ENCODE measurements at regions not wholly inside any gene's neighbourhood (a gene's known extent, or its start where the extent isn't known, plus 50 kb on each side); places are given as distances from the start of the nearest gene placed in this dataset.

DNA sequence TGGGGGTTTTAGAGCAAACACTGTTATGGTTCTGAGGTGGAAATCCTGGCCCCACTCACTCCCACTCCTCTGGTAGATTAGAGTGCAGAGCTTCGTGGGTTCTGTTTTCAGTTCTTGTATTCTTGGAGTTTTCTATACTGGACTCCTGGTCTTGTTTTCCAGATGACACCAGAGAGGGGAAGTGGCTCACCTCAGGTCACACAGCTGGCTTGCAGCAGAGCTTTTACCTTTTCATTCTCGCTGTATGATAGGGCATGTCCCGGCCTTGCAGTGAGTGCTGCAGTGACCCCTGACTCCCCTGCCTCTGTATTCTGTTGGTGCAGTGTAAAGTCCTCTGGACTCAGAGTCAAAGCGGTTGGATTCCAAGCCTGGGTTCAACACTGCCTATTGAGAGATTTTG lies 148.9 kb upstream of the MEX3C start:
- no peak overlapping the region for H2AFZ ChIP-seq (ENCODE audit: low read length)
- WGBS, 2 experiments (ENCODE audit: extremely low coverage in 1 of 2, insufficient coverage in 1 of 2, insufficient read length in 1 of 2, insufficient replicate concordance in 2 of 2, low coverage in 1 of 2, low lambda C conversion rate in 2 of 2, missing lambda C conversion rate in 1 of 2), result 90% methylated on average over 4 of the region's 4 CpGs; no CpG with 5 or more reads in 1 of the 2 experiments
- no peak for TF ChIP-seq HDAC6 (IDR thresholded peaks at IDR 0.05; ENCODE audit: low read depth, low read length)
- no peak for TF ChIP-seq SP1 (IDR thresholded peaks at IDR 0.05; ENCODE audit: low read depth, low read length)
- no peak for TF ChIP-seq YY1 (IDR thresholded peaks at IDR 0.05; ENCODE audit: low read depth, low read length)
- no peak for TF ChIP-seq KDM4A (IDR thresholded peaks at IDR 0.05; ENCODE audit: low read depth, low read length, severe bottlenecking)
- TF ChIP-seq SIRT6 (IDR thresholded peaks at IDR 0.05; ENCODE audit: low read length), result no peak

More for the DNA sequence above, 148.9 kb upstream of the MEX3C start:
- Histone ChIP-seq H4K8ac (ENCODE audit: extremely low read depth, insufficient read depth, low read length) (no peak overlapping the region), H3K79me2 (ENCODE audit: control insufficient read depth in 1 of 2, insufficient read depth in 2 of 2, low read length in 2 of 2) (no peaks in the 10 kb centered on the region), H3K18ac (ENCODE audit: extremely low read depth, low read length) (no peak overlapping the region), H4K91ac (replicated peaks; ENCODE audit: insufficient read length, low read length) (no peak overlapping the region), H2BK20ac (ENCODE audit: low read length) (no peak overlapping the region), H2AK5ac (ENCODE audit: low read depth, low read length) (no peak overlapping the region), H3K4me2 (ENCODE audit: insufficient read depth in 1 of 2, low read depth in 2 of 2, low read length in 2 of 2) (no peak overlapping the region), H4K5ac (ENCODE audit: insufficient read length, low read depth, low read length) (no peak overlapping the region), H3K27ac (ENCODE audit: low read depth, low read length) (no peak overlapping the region), H3K36me3 (ENCODE audit: control insufficient read depth in 2 of 4, insufficient read depth in 4 of 4, low read length in 3 of 4) (no peaks in the 10 kb centered on the region), H3K23ac (ENCODE audit: insufficient read length) (no peak overlapping the region), H3K23me2 (ENCODE audit: low read depth, low read length) (no peaks in the 10 kb centered on the region), H3K4ac (replicated peaks; ENCODE audit: insufficient read length, low read depth, low read length) (no peak overlapping the region), H3K79me1 (ENCODE audit: low read depth, low read length) (no peaks in the 10 kb centered on the region), H2BK12ac (ENCODE audit: low read depth, low read length) (no peak overlapping the region), H2BK15ac (ENCODE audit: low read length) (no peak overlapping the region), H3K56ac (replicated peaks; ENCODE audit: insufficient read length, low read depth, low read length) (no peak overlapping the region), H4K20me1 (replicated peaks in 1 of 2; ENCODE audit: control insufficient read depth in 1 of 2, insufficient read depth in 2 of 2, low read length in 2 of 2) (no peaks in the 10 kb centered on the region), H3K27me3 (replicated peaks in 1 of 4; ENCODE audit: control insufficient read depth in 3 of 4, extremely low read depth in 1 of 4, insufficient read depth in 3 of 4, low read length in 3 of 4) (no peaks in the 10 kb centered on the region), H3K14ac (ENCODE audit: insufficient read length) (no peak overlapping the region), H2BK5ac (ENCODE audit: low read depth, low read length) (no peak overlapping the region), H3K4me1 (replicated peaks in 1 of 4; ENCODE audit: control insufficient read depth in 3 of 4, insufficient read depth in 4 of 4, low read length in 3 of 4) (0 out of 7 replicates have a peak, but pooled peaks cover 0 to 2% (median 0%) of the 10 kb centered on the region in 4 experiments), H3K4me3 (ENCODE audit: extremely low read depth in 1 of 4, insufficient read depth in 2 of 4, low read depth in 3 of 4, low read length in 4 of 4) (no peak overlapping the region), H3K9ac (replicated peaks in 1 of 4; ENCODE audit: extremely low read depth in 1 of 4, low read depth in 3 of 4, low read length in 3 of 4) (no peak overlapping the region; a peak in 1 of 7 replicates), H3K9me3 (ENCODE audit: insufficient read depth in 2 of 2, low read depth in 1 of 2, low read length in 1 of 2) (no peaks in the 10 kb centered on the region), H2BK120ac (replicated peaks; ENCODE audit: low read depth, low read length) (no peak overlapping the region)
- ChIA-PET CTCF (ENCODE audit: partially characterized antibody) (interaction anchor here (0.6 to 2.1 kb wide), 3 partner anchors 37 to 148 kb away, joined by 3 to 9 read pairs (median 3); no protein-coding TSS in a partner anchor), POLR2A (ENCODE audit: partially characterized antibody) (no interaction called here)
- no peak for DNase-seq (ENCODE audit: low read depth in 1 of 2, low spot score in 2 of 2)
- FAIRE-seq, result no peak
